ENCODE measurements at regions not wholly inside any gene's neighbourhood (a gene's known extent, or its start where the extent isn't known, plus 50 kb on each side); places are given as distances from the start of the nearest gene placed in this dataset. TPM values are rescaled to one million over a fixed set of nuclear protein-coding genes. Genes with fewer than 3 reads are reported as not detected.

Small RNA genes lying in the stretch of these regions (small RNA-seq; reads per million reads assigned to genes)
- not detected for gene AC090517.1
- gene AC090517.3, result not detected
